Type B pancreatic cell (in vitro differentiated cells): ENCODE measurements at regions not wholly inside any gene's neighbourhood (a gene's known extent, or its start where the extent isn't known, plus 50 kb on each side); places are given as distances from the start of the nearest gene placed in this dataset.
A peak's percentile ranks its signal among the peaks of the same experiment; 100 is the strongest.

Experiments used
- DNase-seq: peaks from one replicate; pipeline ENCODE4 v3.0.0; 2021; ENCODE audit warnings: mixed read lengths; ENCODE audit not compliant: unreplicated experiment; ENCODE audit errors: extremely low spot score
- H3K27ac Mint-ChIP-seq: 2 replicates; pipeline ENCODE4 v1.8.0; 2021; ENCODE audit warnings: mild to moderate bottlenecking, mixed read lengths
- H3K27me3 Mint-ChIP-seq: 2 replicates; pipeline ENCODE4 v1.8.0; 2021; ENCODE audit warnings: mixed read lengths
- H3K36me3 Mint-ChIP-seq: 2 replicates; pipeline ENCODE4 v1.8.0; 2021; ENCODE audit warnings: mixed read lengths
- H3K4me1 Mint-ChIP-seq: one replicate; pipeline ENCODE4 v1.8.0; 2021; ENCODE audit warnings: mixed read lengths; ENCODE audit not compliant: unreplicated experiment
- H3K4me3 Mint-ChIP-seq: 2 replicates; pipeline ENCODE4 v1.8.0; 2021; ENCODE audit warnings: mild to moderate bottlenecking, mixed read lengths
- H3K9me3 Mint-ChIP-seq: 2 replicates; pipeline ENCODE4 v1.8.0; 2021; ENCODE audit warnings: mixed read lengths
- CTCF ChIP-seq: fragments of 200-600 bp; sonication (generic); conservative IDR thresholded peaks from 2 replicates; pipeline ENCODE4 v1.5.0; 2021; ENCODE audit warnings: antibody characterized with exemption, mild to moderate bottlenecking

GRCh38 chr1:29868096-29868495, 631.8 kb downstream of the PTPRU start:
- no peak for DNase-seq
- no peak overlapping the region for H3K4me3 Mint-ChIP-seq
- H3K9me3 Mint-ChIP-seq = peaks cover 11% of the 10 kb centered on the region

GRCh38 chr1:29865051-29865450, 628.7 kb downstream of the PTPRU start:
- H3K4me1 Mint-ChIP-seq = no peaks in the 10 kb centered on the region
- peak overlapping the region; percentile 35 for H3K27ac Mint-ChIP-seq
- H3K27me3 Mint-ChIP-seq = peaks cover 13% of the 10 kb centered on the region
- TF ChIP-seq CTCF = no peak
- DNase-seq = no peak
- no peaks in the 10 kb centered on the region for H3K36me3 Mint-ChIP-seq
- H3K9me3 Mint-ChIP-seq = peaks cover 15% of the 10 kb centered on the region
- peak overlapping the region; percentile 5 for H3K4me3 Mint-ChIP-seq

More at GRCh38 chr1:29868096-29868495, 631.8 kb downstream of the PTPRU start:
- H3K27ac Mint-ChIP-seq = no peak overlapping the region
- H3K4me1 Mint-ChIP-seq = no peaks in the 10 kb centered on the region
- H3K27me3 Mint-ChIP-seq = peaks cover 11% of the 10 kb centered on the region
- H3K36me3 Mint-ChIP-seq = no peaks in the 10 kb centered on the region
- TF ChIP-seq CTCF = no peak

GRCh38 chr1:29864431-29865022, 628.2 kb downstream of the PTPRU start:
- Mint-ChIP-seq H3K9me3 (peaks cover 11% of the 10 kb centered on the region), H3K27ac (no peak overlapping the region)

GRCh38 chr1:29861922-29862321, 625.6 kb downstream of the PTPRU start:
- no peak for TF ChIP-seq CTCF
- no peak overlapping the region for H3K27ac Mint-ChIP-seq
- no peak for DNase-seq
- peaks cover 3% of the 10 kb centered on the region for H3K9me3 Mint-ChIP-seq
- no peaks in the 10 kb centered on the region for H3K4me1 Mint-ChIP-seq
- H3K36me3 Mint-ChIP-seq = no peaks in the 10 kb centered on the region
- peaks cover 9% of the 10 kb centered on the region for H3K27me3 Mint-ChIP-seq
- no peak overlapping the region for H3K4me3 Mint-ChIP-seq

More at GRCh38 chr1:29864431-29865022, 628.2 kb downstream of the PTPRU start:
- no peaks in the 10 kb centered on the region for H3K36me3 Mint-ChIP-seq
- H3K4me1 Mint-ChIP-seq = no peaks in the 10 kb centered on the region
- no peak for TF ChIP-seq CTCF
- DNase-seq = no peak
- H3K27me3 Mint-ChIP-seq = peaks cover 13% of the 10 kb centered on the region
- no peak overlapping the region for H3K4me3 Mint-ChIP-seq

GRCh38 chr1:29861446-29861845, 625.1 kb downstream of the PTPRU start:
- Mint-ChIP-seq H3K9me3 (peaks cover 3% of the 10 kb centered on the region), H3K4me1 (no peaks in the 10 kb centered on the region), H3K4me3 (no peak overlapping the region), H3K36me3 (no peaks in the 10 kb centered on the region), H3K27ac (no peak overlapping the region), H3K27me3 (peaks cover 9% of the 10 kb centered on the region)
- no peak for DNase-seq
- TF ChIP-seq CTCF = no peak

GRCh38 chr1:29860681-29861080, 624.4 kb downstream of the PTPRU start:
- peaks cover 2% of the 10 kb centered on the region for H3K4me1 Mint-ChIP-seq
- no peaks in the 10 kb centered on the region for H3K36me3 Mint-ChIP-seq
- H3K4me3 Mint-ChIP-seq = no peak overlapping the region
- DNase-seq = no peak
- peaks cover 3% of the 10 kb centered on the region for H3K9me3 Mint-ChIP-seq
- TF ChIP-seq CTCF = no peak
- H3K27me3 Mint-ChIP-seq = peaks cover 9% of the 10 kb centered on the region
- no peak overlapping the region for H3K27ac Mint-ChIP-seq
